ENCODE measurements at regions not wholly inside any gene's neighbourhood (a gene's known extent, or its start where the extent isn't known, plus 50 kb on each side); places are given as distances from the start of the nearest gene placed in this dataset.

GRCh38 chr12:5308216-5308615 is 123.7 kb upstream of the NTF3 start:
- H3K27ac ChIP-seq (ENCODE audit: insufficient read depth, low read depth, low read length): no peak overlapping the region
- H3K4me3 ChIP-seq (replicated peaks in 1 of 3; ENCODE audit: insufficient read depth in 1 of 3, low read depth in 1 of 3, low read length in 3 of 3): no peak overlapping the region
- ChIA-PET CTCF (no interaction called here), POLR2A (no interaction called here)
- H3K27me3 ChIP-seq (ENCODE audit: control insufficient read depth in 2 of 2, insufficient read depth in 2 of 2, low read length in 2 of 2): no peaks in the 10 kb centered on the region
- TF ChIP-seq MYC (IDR thresholded peaks at IDR 0.05; ENCODE audit: low read depth, low read length): no peak
- no peak for TF ChIP-seq JUN (IDR thresholded peaks at IDR 0.05; ENCODE audit: borderline replicate concordance, insufficient read depth, insufficient read length, low read depth)
- TF ChIP-seq POLR2A (IDR thresholded peaks at IDR 0.05; ENCODE audit: low read depth, low read length): no peak
- TF ChIP-seq EZH2 (IDR thresholded peaks at IDR 0.05; ENCODE audit: borderline replicate concordance, low read depth, low read length, severe bottlenecking): no peak
- H3K9me1 ChIP-seq (replicated peaks; ENCODE audit: control insufficient read depth, extremely low read depth, insufficient read depth, low read length): no peaks in the 10 kb centered on the region
- no peaks in the 10 kb centered on the region for H3K36me3 ChIP-seq (ENCODE audit: control insufficient read depth in 2 of 2, extremely low read depth in 1 of 2, insufficient read depth in 2 of 2, low read length in 2 of 2)
- H3K79me2 ChIP-seq (ENCODE audit: control insufficient read depth, insufficient read depth, low read length): no peaks in the 10 kb centered on the region
- no peaks in the 10 kb centered on the region for H3K9me3 ChIP-seq (replicated peaks; ENCODE audit: control insufficient read depth, insufficient read depth, low read length)
- no peak overlapping the region for H2AFZ ChIP-seq (ENCODE audit: low read depth, low read length)
- H4K20me1 ChIP-seq (replicated peaks; ENCODE audit: control insufficient read depth, extremely low read depth, insufficient read depth, low read length): no peaks in the 10 kb centered on the region
- no TSS peak for BruUV-seq (replicated peaks)
- no peaks in the 10 kb centered on the region for H3K4me1 ChIP-seq (ENCODE audit: control insufficient read depth, extremely low read depth, insufficient read depth, low read length)
- FAIRE-seq (no peak), DNase-seq (ENCODE audit: low read depth, low spot score) (no peak)
- H3K4me2 ChIP-seq (ENCODE audit: insufficient read depth, low read length): no peak overlapping the region
- no peak overlapping the region for H3K9ac ChIP-seq (replicated peaks; ENCODE audit: extremely low read depth, insufficient read depth, low read length)
- dilution Hi-C loops (cut with MboI; ENCODE audit: extremely low pct_ligation_motif_present, low sequenced_read_pairs): no loop called here
- intact Hi-C loops (cut with micrococcal nuclease): no loop called here

- FAIRE-seq (no peak), DNase-seq (ENCODE audit: low read depth, low spot score) (no peak)
- Histone ChIP-seq H3K9me3 (replicated peaks; ENCODE audit: control insufficient read depth, insufficient read depth, low read length) (no peaks in the 10 kb centered on the region), H3K36me3 (ENCODE audit: control insufficient read depth in 2 of 2, extremely low read depth in 1 of 2, insufficient read depth in 2 of 2, low read length in 2 of 2) (no peaks in the 10 kb centered on the region), H3K9ac (replicated peaks; ENCODE audit: extremely low read depth, insufficient read depth, low read length) (no peak overlapping the region), H2AFZ (ENCODE audit: low read depth, low read length) (no peak overlapping the region), H4K20me1 (replicated peaks; ENCODE audit: control insufficient read depth, extremely low read depth, insufficient read depth, low read length) (no peaks in the 10 kb centered on the region), H3K9me1 (replicated peaks; ENCODE audit: control insufficient read depth, extremely low read depth, insufficient read depth, low read length) (no peaks in the 10 kb centered on the region), H3K4me3 (replicated peaks in 1 of 3; ENCODE audit: insufficient read depth in 1 of 3, low read depth in 1 of 3, low read length in 3 of 3) (no peak overlapping the region), H3K4me2 (ENCODE audit: insufficient read depth, low read length) (no peak overlapping the region), H3K27me3 (ENCODE audit: control insufficient read depth in 2 of 2, insufficient read depth in 2 of 2, low read length in 2 of 2) (no peaks in the 10 kb centered on the region), H3K4me1 (ENCODE audit: control insufficient read depth, extremely low read depth, insufficient read depth, low read length) (no peaks in the 10 kb centered on the region), H3K27ac (ENCODE audit: insufficient read depth, low read depth, low read length) (no peak overlapping the region), H3K79me2 (ENCODE audit: control insufficient read depth, insufficient read depth, low read length) (no peaks in the 10 kb centered on the region)
- POLR2A ChIA-PET: no interaction called here
- no peak for TF ChIP-seq CTCF (IDR thresholded peaks at IDR 0.05; ENCODE audit: extremely low read depth in 1 of 2, insufficient read depth in 1 of 2, low read depth in 1 of 2, low read length in 2 of 2)
- TF ChIP-seq GATA2 (IDR thresholded peaks at IDR 0.05; ENCODE audit: insufficient read depth, insufficient read length, low read depth, low read length): no peak
- TF ChIP-seq MYC (IDR thresholded peaks at IDR 0.05; ENCODE audit: low read depth, low read length): no peak
- no peak for TF ChIP-seq MAX (IDR thresholded peaks at IDR 0.05; ENCODE audit: insufficient read depth, insufficient read length)
- no peak for TF ChIP-seq JUN (IDR thresholded peaks at IDR 0.05; ENCODE audit: borderline replicate concordance, insufficient read depth, insufficient read length, low read depth)
- TF ChIP-seq FOS (IDR thresholded peaks at IDR 0.05; ENCODE audit: borderline replicate concordance, insufficient read depth, low read length): no peak
- no peak for TF ChIP-seq POLR2A (IDR thresholded peaks at IDR 0.05; ENCODE audit: low read depth, low read length)
- no peak for TF ChIP-seq EZH2 (IDR thresholded peaks at IDR 0.05; ENCODE audit: borderline replicate concordance, low read depth, low read length, severe bottlenecking)
- no peak for TF ChIP-seq POLR2AphosphoS5 (IDR thresholded peaks at IDR 0.05; ENCODE audit: insufficient read depth, low read depth, low read length)
- BruUV-seq (replicated peaks): no TSS peak
- CTCF ChIA-PET: no interaction called here
- intact Hi-C loops (cut with micrococcal nuclease): no loop called here
- dilution Hi-C loops (cut with MboI; ENCODE audit: extremely low pct_ligation_motif_present, low sequenced_read_pairs): no loop called here
Observed at GRCh38 chr12:5308996-5309395, 122.9 kb upstream of the NTF3 start.

All from endothelial cell of umbilical vein (primary cell).